Progenitor cell of endocrine pancreas (in vitro differentiated cells): ENCODE measurements at regions not wholly inside any gene's neighbourhood (a gene's known extent, or its start where the extent isn't known, plus 50 kb on each side); places are given as distances from the start of the nearest gene placed in this dataset.
"Not testable (repeated sequence)": the region's sequence is repeated elsewhere in the genome, so short reads cannot be mapped to it uniquely, and the experiment has no call there.

Source experiments
- DNase-seq: peaks from one replicate; pipeline ENCODE4 v3.0.0; 2021; ENCODE audit warnings: low spot score; ENCODE audit not compliant: unreplicated experiment
- H3K27ac Mint-ChIP-seq: 2 replicates; pipeline ENCODE4 v1.8.0; 2021; ENCODE audit warnings: mild to moderate bottlenecking, moderate library complexity, mixed read lengths
- H3K27me3 Mint-ChIP-seq: 2 replicates; pipeline ENCODE4 v1.8.0; 2021; ENCODE audit warnings: mixed read lengths
- H3K36me3 Mint-ChIP-seq: 2 replicates; pipeline ENCODE4 v1.8.0; 2022; ENCODE audit warnings: mixed read lengths; ENCODE audit not compliant: insufficient read depth
- H3K4me1 Mint-ChIP-seq: 2 replicates; pipeline ENCODE4 v1.8.0; 2021; ENCODE audit warnings: low read depth, mixed read lengths
- H3K4me3 Mint-ChIP-seq: 2 replicates; pipeline ENCODE4 v1.8.0; 2021; ENCODE audit warnings: low read depth, mild to moderate bottlenecking, moderate library complexity, mixed read lengths
- H3K9me3 Mint-ChIP-seq: 2 replicates; pipeline ENCODE4 v1.8.0; 2021; ENCODE audit warnings: low read depth, mixed read lengths
- TF ChIP-seq, protein P1 (sequence below): fragments of 200-600 bp; sonication (generic); IDR thresholded peaks from one replicate; pipeline ENCODE4 v1.5.0; 2021; ENCODE audit warnings: antibody characterized with exemption, mild to moderate bottlenecking; ENCODE audit not compliant: unreplicated experiment

DNA sequence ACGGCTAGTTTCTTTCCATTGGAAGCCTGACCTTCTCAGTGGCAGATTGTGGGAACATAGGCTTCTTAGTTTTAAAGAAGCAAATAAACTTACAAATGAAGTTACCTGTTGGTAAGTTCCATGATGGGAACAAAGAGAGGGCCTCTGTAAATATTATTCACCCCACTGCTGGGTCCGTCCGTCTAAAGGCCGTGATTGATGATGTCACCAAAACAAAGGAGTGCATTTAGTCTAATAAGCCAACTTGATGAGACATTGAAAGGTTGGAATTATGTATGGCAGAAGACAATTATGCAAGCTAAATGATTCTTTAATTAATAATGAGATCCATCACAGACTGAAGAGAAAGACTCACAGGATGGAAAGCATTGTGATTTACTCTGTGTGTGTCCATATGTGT is 1091.9 kb upstream of the FANCL start:
- TF ChIP-seq, protein P1, sequence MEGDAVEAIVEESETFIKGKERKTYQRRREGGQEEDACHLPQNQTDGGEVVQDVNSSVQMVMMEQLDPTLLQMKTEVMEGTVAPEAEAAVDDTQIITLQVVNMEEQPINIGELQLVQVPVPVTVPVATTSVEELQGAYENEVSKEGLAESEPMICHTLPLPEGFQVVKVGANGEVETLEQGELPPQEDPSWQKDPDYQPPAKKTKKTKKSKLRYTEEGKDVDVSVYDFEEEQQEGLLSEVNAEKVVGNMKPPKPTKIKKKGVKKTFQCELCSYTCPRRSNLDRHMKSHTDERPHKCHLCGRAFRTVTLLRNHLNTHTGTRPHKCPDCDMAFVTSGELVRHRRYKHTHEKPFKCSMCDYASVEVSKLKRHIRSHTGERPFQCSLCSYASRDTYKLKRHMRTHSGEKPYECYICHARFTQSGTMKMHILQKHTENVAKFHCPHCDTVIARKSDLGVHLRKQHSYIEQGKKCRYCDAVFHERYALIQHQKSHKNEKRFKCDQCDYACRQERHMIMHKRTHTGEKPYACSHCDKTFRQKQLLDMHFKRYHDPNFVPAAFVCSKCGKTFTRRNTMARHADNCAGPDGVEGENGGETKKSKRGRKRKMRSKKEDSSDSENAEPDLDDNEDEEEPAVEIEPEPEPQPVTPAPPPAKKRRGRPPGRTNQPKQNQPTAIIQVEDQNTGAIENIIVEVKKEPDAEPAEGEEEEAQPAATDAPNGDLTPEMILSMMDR = no peak
- H3K4me3 Mint-ChIP-seq = no peak overlapping the region
- H3K9me3 Mint-ChIP-seq = no peaks in the 10 kb centered on the region
- H3K4me1 Mint-ChIP-seq = no peaks in the 10 kb centered on the region
- H3K27me3 Mint-ChIP-seq = no peaks in the 10 kb centered on the region
- no peak for DNase-seq
- H3K27ac Mint-ChIP-seq = no peak overlapping the region
- H3K36me3 Mint-ChIP-seq = no peaks in the 10 kb centered on the region

DNA sequence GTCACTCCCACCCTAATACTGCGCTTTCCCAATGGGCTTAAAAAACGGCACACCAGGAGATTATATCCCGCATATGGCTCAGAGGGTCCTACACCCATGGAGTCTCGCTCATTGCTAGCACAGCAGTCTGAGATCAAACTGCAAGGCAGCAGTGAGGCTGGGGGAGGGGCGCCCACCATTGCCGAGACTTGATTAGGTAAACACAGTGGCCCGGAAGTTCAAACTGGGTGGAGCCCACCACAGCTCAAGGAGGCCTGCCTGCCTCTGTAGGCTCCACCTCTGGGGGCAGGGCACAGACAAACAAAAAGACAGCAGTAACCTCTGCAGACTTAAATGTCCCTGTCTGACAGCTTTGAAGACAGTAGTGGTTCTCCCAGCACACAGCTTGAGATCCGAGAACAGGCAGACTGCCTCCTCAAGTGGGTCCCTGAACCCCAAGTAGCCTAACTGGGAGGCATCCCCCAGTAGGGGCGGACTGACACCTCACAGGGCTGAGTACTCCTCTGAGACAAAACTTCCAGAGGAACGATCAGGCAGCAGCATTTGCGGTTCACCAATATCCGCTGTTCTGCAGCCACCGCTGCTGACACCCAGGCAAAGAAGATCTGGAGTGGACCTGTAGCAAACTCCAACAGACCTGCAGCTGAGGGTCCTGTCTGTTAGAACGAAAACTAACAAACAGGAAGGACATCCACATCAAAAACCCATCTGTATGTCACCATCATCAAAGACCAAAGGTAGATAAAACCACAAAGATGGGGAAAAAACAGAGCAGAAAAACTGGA is 1085.6 kb upstream of the FANCL start:
- not testable (repeated sequence) for H3K36me3 Mint-ChIP-seq, DNase-seq, H3K27ac Mint-ChIP-seq, H3K4me1 Mint-ChIP-seq, H3K9me3 Mint-ChIP-seq, H3K4me3 Mint-ChIP-seq, H3K27me3 Mint-ChIP-seq

DNA sequence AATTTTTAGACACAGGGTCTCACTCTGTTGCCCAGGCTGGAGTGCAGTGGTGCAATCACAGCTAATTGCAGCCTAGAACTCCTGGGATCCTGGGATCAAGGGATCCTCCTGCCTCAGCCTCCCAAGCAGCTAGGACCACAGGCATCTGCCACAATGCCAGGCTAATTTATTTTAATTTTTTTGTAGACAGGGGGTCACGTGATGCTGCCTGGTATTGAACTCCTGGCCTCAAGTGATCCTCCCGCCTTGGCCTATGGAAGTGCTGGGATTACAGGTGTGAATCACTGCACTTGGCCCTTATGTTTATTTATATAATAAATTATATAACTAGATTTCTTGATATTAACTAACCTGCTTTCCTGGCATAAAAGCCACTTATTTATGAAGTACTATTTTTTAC is 1081.7 kb upstream of the FANCL start:
- H3K9me3 Mint-ChIP-seq = peaks cover 3% of the 10 kb centered on the region
- no peak overlapping the region for H3K27ac Mint-ChIP-seq
- TF ChIP-seq, protein P1 = no peak
- no peaks in the 10 kb centered on the region for H3K4me1 Mint-ChIP-seq
- DNase-seq = no peak
- no peaks in the 10 kb centered on the region for H3K27me3 Mint-ChIP-seq
- H3K4me3 Mint-ChIP-seq = no peak overlapping the region
- no peaks in the 10 kb centered on the region for H3K36me3 Mint-ChIP-seq

DNA sequence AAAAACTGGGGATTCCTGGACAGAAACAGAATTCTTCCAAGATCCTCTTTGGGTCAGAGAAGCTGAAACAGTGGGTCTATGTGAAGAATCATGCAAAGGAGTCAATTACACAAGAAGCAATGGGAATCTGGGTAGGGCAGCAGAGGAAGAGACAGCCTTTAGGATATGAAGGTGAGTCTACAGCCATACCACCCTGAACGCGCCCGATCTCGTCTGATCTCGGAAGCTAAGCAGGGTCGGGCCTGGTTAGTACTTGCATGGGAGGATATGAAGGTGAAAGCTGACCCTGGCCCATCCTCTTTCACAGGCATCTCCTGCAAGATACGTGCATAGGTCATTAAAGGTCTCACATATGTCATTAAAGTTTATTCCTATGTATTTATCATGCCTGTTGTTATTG is 1080.9 kb upstream of the FANCL start:
- Mint-ChIP-seq H3K9me3 (no peaks in the 10 kb centered on the region), H3K27me3 (no peaks in the 10 kb centered on the region), H3K27ac (no peak overlapping the region), H3K4me1 (no peaks in the 10 kb centered on the region), H3K36me3 (no peaks in the 10 kb centered on the region), H3K4me3 (no peak overlapping the region)
- TF ChIP-seq, protein P1 = no peak
- no peak for DNase-seq

DNA sequence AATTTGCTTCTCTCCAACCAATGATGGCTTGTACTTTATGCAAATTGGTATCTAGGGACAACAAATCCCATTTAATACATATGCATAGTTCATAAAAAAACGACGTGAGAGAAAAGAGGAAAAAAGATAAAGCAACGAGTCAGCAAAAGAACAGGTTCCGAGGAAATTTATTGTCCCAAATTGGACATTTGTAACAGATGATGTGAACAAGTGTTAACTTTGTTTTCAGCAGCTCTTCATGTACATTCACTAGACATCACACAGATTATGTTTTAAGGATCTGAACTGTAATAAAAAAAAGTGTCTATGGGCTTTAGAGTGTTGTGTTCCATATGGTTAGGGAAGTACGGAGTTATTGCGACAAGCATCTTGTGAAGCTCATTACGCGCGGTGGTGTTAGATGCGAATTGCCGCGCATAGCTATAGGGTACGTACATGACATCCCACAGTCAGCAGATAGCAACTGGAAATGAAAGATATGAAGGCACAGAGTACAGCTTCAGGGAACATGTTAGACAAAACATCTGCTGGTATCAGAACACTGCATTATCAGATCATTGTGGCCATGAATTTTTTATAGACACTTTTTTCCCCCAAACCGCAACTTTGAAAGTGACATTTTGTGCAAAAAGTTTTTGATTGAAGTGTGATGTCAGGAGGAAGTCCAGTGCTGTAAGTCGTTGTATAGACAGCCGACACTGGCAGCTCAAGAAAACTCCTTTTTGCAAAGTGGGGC is 1073.1 kb upstream of the FANCL start:
- DNase-seq = no peak
- H3K9me3 Mint-ChIP-seq = no peaks in the 10 kb centered on the region
- TF ChIP-seq, protein P1 = no peak
- H3K36me3 Mint-ChIP-seq = no peaks in the 10 kb centered on the region
- no peaks in the 10 kb centered on the region for H3K27me3 Mint-ChIP-seq
- no peak overlapping the region for H3K27ac Mint-ChIP-seq
- no peak overlapping the region for H3K4me3 Mint-ChIP-seq
- peaks cover 2% of the 10 kb centered on the region for H3K4me1 Mint-ChIP-seq
